Keratinocyte (primary cell): ENCODE measurements at regions not wholly inside any gene's neighbourhood (a gene's known extent, or its start where the extent isn't known, plus 50 kb on each side); places are given as distances from the start of the nearest gene placed in this dataset.

ENCODE experiments used
- DNase-seq: peaks from one replicate; pipeline ENCODE4 v3.0.0-alpha.2; 2011; ENCODE audit warnings: low read depth, missing footprints, low spot score
- FAIRE-seq: peaks from 2 replicates; lab custom pipeline; 2011; peaks lifted over from hg19 to GRCh38; lab: Jason Lieb, UNC
- H2AFZ ChIP-seq: 2 replicates; pipeline ENCODE4 v1.6.0; 2012; ENCODE audit warnings: low read length, control low read depth, inconsistent platforms; ENCODE audit not compliant: control insufficient read depth
- H3K27ac ChIP-seq: 2 replicates; pipeline ENCODE4 v1.5.1; 2011; ENCODE audit warnings: low read length; ENCODE audit not compliant: control insufficient read depth, insufficient read depth
- H3K27me3 ChIP-seq: 3 replicates; pipeline ENCODE4 v1.6.0; 2011; ENCODE audit warnings: low read length; ENCODE audit not compliant: control insufficient read depth, insufficient read depth; ENCODE audit errors: extremely low read depth
- H3K36me3 ChIP-seq, 2 experiments: 2 replicates in 1 of 2; 3 replicates in 1 of 2; pipeline ENCODE4 v1.5.1; 2011; ENCODE audit warnings: low read length in 2 of 2, mild to moderate bottlenecking in 1 of 2; ENCODE audit not compliant: control insufficient read depth in 2 of 2, insufficient read depth in 2 of 2; ENCODE audit errors: extremely low read depth in 1 of 2
- H3K4me1 ChIP-seq: 3 replicates; pipeline ENCODE4 v1.5.1; 2011; ENCODE audit warnings: low read length; ENCODE audit not compliant: control insufficient read depth, insufficient read depth; ENCODE audit errors: extremely low read depth
- H3K4me2 ChIP-seq: 3 replicates; pipeline ENCODE4 v1.6.0; 2011; ENCODE audit warnings: low read depth, low read length; ENCODE audit not compliant: control insufficient read depth, insufficient read depth; ENCODE audit errors: extremely low read depth
- H3K4me3 ChIP-seq, 3 experiments: fragments of 200-600 bp in 1 of 3; sonication (generic) in 1 of 3; 2 replicates in 2 of 3; 3 replicates in 1 of 3; pipeline ENCODE4 v1.5.1; 2011 to 2016; ENCODE audit warnings: low read length in 3 of 3, mild to moderate bottlenecking in 3 of 3, control low read depth in 2 of 3, inconsistent platforms in 1 of 3, low read depth in 1 of 3, mixed read lengths in 1 of 3, mixed run types in 1 of 3, moderate library complexity in 1 of 3; ENCODE audit not compliant: control insufficient read depth in 2 of 3, insufficient read depth in 2 of 3; ENCODE audit errors: extremely low read depth in 1 of 3
- H3K79me2 ChIP-seq: 2 replicates; pipeline ENCODE4 v1.6.0; 2012; ENCODE audit warnings: low read length; ENCODE audit not compliant: control insufficient read depth, insufficient read depth
- H3K9ac ChIP-seq: 3 replicates; pipeline ENCODE4 v1.6.0; 2011; ENCODE audit warnings: low read length; ENCODE audit not compliant: control insufficient read depth, insufficient read depth; ENCODE audit errors: extremely low read depth
- H3K9me1 ChIP-seq: 3 replicates; pipeline ENCODE4 v1.6.0; 2011; ENCODE audit warnings: low read length; ENCODE audit not compliant: control insufficient read depth, insufficient read depth; ENCODE audit errors: extremely low read depth
- H3K9me3 ChIP-seq: 2 replicates; pipeline ENCODE4 v1.5.1; 2012; ENCODE audit warnings: low read depth, low read length; ENCODE audit not compliant: control insufficient read depth
- H4K20me1 ChIP-seq: 3 replicates; pipeline ENCODE4 v1.6.0; 2011; ENCODE audit warnings: low read length; ENCODE audit not compliant: control insufficient read depth, insufficient read depth; ENCODE audit errors: extremely low read depth
- CTCF ChIP-seq, 3 experiments: IDR thresholded peaks in 1 of 3; conservative IDR thresholded peaks in 1 of 3; optimal IDR thresholded peaks in 1 of 3; 2 replicates in 2 of 3; 3 replicates in 1 of 3; pipeline versions ENCODE3 to v1.5.1; 2011; ENCODE audit warnings: low read length in 3 of 3, mild to moderate bottlenecking in 3 of 3, moderate library complexity in 2 of 3, control low read depth in 1 of 3, inconsistent platforms in 1 of 3; ENCODE audit not compliant: insufficient read depth in 2 of 3; ENCODE audit errors: extremely low read depth in 1 of 3
- EZH2 ChIP-seq: IDR thresholded peaks from one replicate; pipeline ENCODE4 v1.6.1; 2012; ENCODE audit warnings: inconsistent platforms, mild to moderate bottlenecking, low read length, moderate library complexity
- dilution Hi-C: fragments of 300-500 bp; cut with MboI; formaldehyde crosslinking; loops from one replicate; pipeline ENCODE4 v1.7.0; 2020; ENCODE audit warnings: low sequenced_read_pairs; ENCODE audit not compliant: extremely low pct_ligation_motif_present

- no peaks in the 10 kb centered on the region for H3K4me1 ChIP-seq
- no peak overlapping the region for H2AFZ ChIP-seq
- peaks cover 3% of the 10 kb centered on the region for H3K9me3 ChIP-seq
- no peaks in the 10 kb centered on the region for H3K27me3 ChIP-seq
- H3K36me3 ChIP-seq, result no peaks in the 10 kb centered on the region
- TF ChIP-seq CTCF (optimal IDR thresholded peaks at IDR 0.05 in 1 of 3, IDR thresholded peaks at IDR 0.05 in 1 of 3, conservative IDR thresholded peaks at IDR 0.05 in 1 of 3; ENCODE audit: extremely low read depth in 1 of 3, insufficient read depth in 2 of 3, low read length in 3 of 3), result no peak
- no peak for TF ChIP-seq EZH2
- no peak overlapping the region for H3K27ac ChIP-seq
- FAIRE-seq, result no peak
- no peak overlapping the region for H3K4me2 ChIP-seq
- H3K9me1 ChIP-seq, result no peaks in the 10 kb centered on the region
- H3K4me3 ChIP-seq, result no peak overlapping the region
- no peaks in the 10 kb centered on the region for H4K20me1 ChIP-seq
- DNase-seq, result no peak
- dilution Hi-C loops, result no loop called here
- no peaks in the 10 kb centered on the region for H3K79me2 ChIP-seq
- no peak overlapping the region for H3K9ac ChIP-seq
Observed at GRCh38 chr4:161132715-161133425, 1030.9 kb downstream of the FSTL5 start.

- Histone ChIP-seq H3K36me3 (no peaks in the 10 kb centered on the region), H3K4me1 (no peaks in the 10 kb centered on the region), H3K27ac (no peak overlapping the region), H4K20me1 (no peaks in the 10 kb centered on the region), H3K9me1 (no peaks in the 10 kb centered on the region), H3K4me2 (no peak overlapping the region), H2AFZ (no peak overlapping the region), H3K27me3 (no peaks in the 10 kb centered on the region), H3K9me3 (peaks cover 3% of the 10 kb centered on the region), H3K4me3 (no peak overlapping the region), H3K9ac (no peak overlapping the region), H3K79me2 (no peaks in the 10 kb centered on the region)
- TF ChIP-seq EZH2, result no peak
- no peak for TF ChIP-seq CTCF (optimal IDR thresholded peaks at IDR 0.05 in 1 of 3, IDR thresholded peaks at IDR 0.05 in 1 of 3, conservative IDR thresholded peaks at IDR 0.05 in 1 of 3; ENCODE audit: extremely low read depth in 1 of 3, insufficient read depth in 2 of 3, low read length in 3 of 3)
- dilution Hi-C loops, result no loop called here
- FAIRE-seq (no peak), DNase-seq (no peak)
Observed at GRCh38 chr4:161121451-161121850, 1042.3 kb downstream of the FSTL5 start.
